ENCODE measurements at regions not wholly inside any gene's neighbourhood (a gene's known extent, or its start where the extent isn't known, plus 50 kb on each side); places are given as distances from the start of the nearest gene placed in this dataset.
A peak's percentile ranks its signal among the peaks of the same experiment; 100 is the strongest.

- TF ChIP-seq, protein P1, sequence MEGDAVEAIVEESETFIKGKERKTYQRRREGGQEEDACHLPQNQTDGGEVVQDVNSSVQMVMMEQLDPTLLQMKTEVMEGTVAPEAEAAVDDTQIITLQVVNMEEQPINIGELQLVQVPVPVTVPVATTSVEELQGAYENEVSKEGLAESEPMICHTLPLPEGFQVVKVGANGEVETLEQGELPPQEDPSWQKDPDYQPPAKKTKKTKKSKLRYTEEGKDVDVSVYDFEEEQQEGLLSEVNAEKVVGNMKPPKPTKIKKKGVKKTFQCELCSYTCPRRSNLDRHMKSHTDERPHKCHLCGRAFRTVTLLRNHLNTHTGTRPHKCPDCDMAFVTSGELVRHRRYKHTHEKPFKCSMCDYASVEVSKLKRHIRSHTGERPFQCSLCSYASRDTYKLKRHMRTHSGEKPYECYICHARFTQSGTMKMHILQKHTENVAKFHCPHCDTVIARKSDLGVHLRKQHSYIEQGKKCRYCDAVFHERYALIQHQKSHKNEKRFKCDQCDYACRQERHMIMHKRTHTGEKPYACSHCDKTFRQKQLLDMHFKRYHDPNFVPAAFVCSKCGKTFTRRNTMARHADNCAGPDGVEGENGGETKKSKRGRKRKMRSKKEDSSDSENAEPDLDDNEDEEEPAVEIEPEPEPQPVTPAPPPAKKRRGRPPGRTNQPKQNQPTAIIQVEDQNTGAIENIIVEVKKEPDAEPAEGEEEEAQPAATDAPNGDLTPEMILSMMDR (IDR thresholded peaks at IDR 0.05), result no peak
- no peaks in the 10 kb centered on the region for H3K27me3 ChIP-seq
- WGBS, 2 donors, result 49 to 57% methylated on average over 4 of the region's 4 CpGs
- no peaks in the 10 kb centered on the region for H3K36me3 ChIP-seq
- H3K4me1 ChIP-seq, result peaks cover 0 to 36% (median 17%) of the 10 kb centered on the region in 9 donors
- peak overlapping the region in 2 of 10 donors; percentile 1 to 75 for H3K27ac ChIP-seq
- intact Hi-C loops (cut with DNase I), result no loop called here
- H3K9me3 ChIP-seq, result peaks cover 0 to 3% (median 0%) of the 10 kb centered on the region in 11 donors
- no peak overlapping the region for H3K4me3 ChIP-seq
- ATAC-seq (peak in 6 of 8 donors; percentile 42 to 79 (median 64)), DNase-seq (peak in 1 of 2 donors; percentile 11)
Observed at GRCh38 chr10:36173364-36173763, 531.3 kb upstream of the FZD8 start.

GRCh38 chr10:36171953-36172940 is 530.2 kb upstream of the FZD8 start:
- intact Hi-C loops (cut with DNase I), result no loop called here
- ATAC-seq (peak in 5 of 8 donors; percentile 29 to 70 (median 54)), DNase-seq (no peak)
- Histone ChIP-seq H3K36me3 (no peaks in the 10 kb centered on the region), H3K27me3 (no peaks in the 10 kb centered on the region), H3K9me3 (peaks cover 0 to under 1% (median 0%) of the 10 kb centered on the region in 11 donors), H3K4me3 (no peak overlapping the region), H3K4me1 (peaks cover 0 to 36% (median 17%) of the 10 kb centered on the region in 9 donors), H3K27ac (peak overlapping the region in 6 of 10 donors; percentile 20 to 75 (median 48))
- WGBS, 2 donors, result 46 to 59% methylated on average over 10 of the region's 10 CpGs
- TF ChIP-seq, protein P1 (IDR thresholded peaks at IDR 0.05), result no peak

GRCh38 chr10:36171556-36171952 is 529.5 kb upstream of the FZD8 start:
- TF ChIP-seq, protein P1 (IDR thresholded peaks at IDR 0.05), result no peak
- Histone ChIP-seq H3K9me3 (no peaks in the 10 kb centered on the region), H3K4me3 (no peak overlapping the region), H3K27me3 (no peaks in the 10 kb centered on the region), H3K36me3 (no peaks in the 10 kb centered on the region), H3K4me1 (peaks cover 0 to 36% (median 17%) of the 10 kb centered on the region in 9 donors), H3K27ac (peak overlapping the region in 5 of 10 donors; percentile 20 to 75 (median 35))
- ATAC-seq, result no peak
- intact Hi-C loops (cut with DNase I), result no loop called here
- no peak for DNase-seq
- 24 to 58% methylated on average over 1 of the region's 1 CpG for WGBS, 2 donors

GRCh38 chr10:36170943-36171501 is 528.9 kb upstream of the FZD8 start:
- Histone ChIP-seq H3K27me3 (no peaks in the 10 kb centered on the region), H3K36me3 (no peaks in the 10 kb centered on the region), H3K27ac (peak overlapping the region in 1 of 10 donors; percentile 75), H3K4me3 (no peak overlapping the region), H3K4me1 (peaks cover 0 to 36% (median 17%) of the 10 kb centered on the region in 9 donors), H3K9me3 (no peaks in the 10 kb centered on the region)
- TF ChIP-seq, protein P1 (IDR thresholded peaks at IDR 0.05), result no peak
- ATAC-seq, result no peak
- DNase-seq, result no peak
- WGBS, 2 donors, result 74 to 75% methylated on average over 4 of the region's 4 CpGs
- intact Hi-C loops (cut with DNase I), result no loop called here

Data from heart right ventricle (tissue), 16 donors.